GM23248 (cell line): ENCODE measurements at regions not wholly inside any gene's neighbourhood (a gene's known extent, or its start where the extent isn't known, plus 50 kb on each side); places are given as distances from the start of the nearest gene placed in this dataset.

Source experiments
- EZH2 ChIP-seq: fragments of 200-600 bp; sonication (generic); IDR thresholded peaks from 2 replicates; pipeline ENCODE4 v1.6.1; 2018; ENCODE audit warnings: antibody characterized with exemption, mild to moderate bottlenecking; ENCODE audit not compliant: insufficient read depth, poor library complexity, severe bottlenecking
- EZH2phosphoT487 ChIP-seq: fragments of 200-600 bp; sonication (generic); IDR thresholded peaks from 2 replicates; pipeline ENCODE4 v1.6.1; 2018; ENCODE audit warnings: antibody characterized with exemption, moderate library complexity, mild to moderate bottlenecking, low read depth; ENCODE audit not compliant: insufficient read depth

GRCh38 chr15:47652844-47653243 lies 64.5 kb upstream of the SEMA6D start:
- TF ChIP-seq EZH2 (no peak), EZH2phosphoT487 (no peak)
